Gastroesophageal sphincter (tissue), 4 donors: ENCODE measurements at regions not wholly inside any gene's neighbourhood (a gene's known extent, or its start where the extent isn't known, plus 50 kb on each side); places are given as distances from the start of the nearest gene placed in this dataset.
A peak's percentile ranks its signal among the peaks of the same experiment; 100 is the strongest.
"Not testable (repeated sequence)": the region's sequence is repeated elsewhere in the genome, so short reads cannot be mapped to it uniquely, and the experiment has no call there.

Experiments
- ATAC-seq: fragments of 150-250 bp; one replicate; pipeline ENCODE4 v1.9.1; 2016; ENCODE audit warnings: mild to moderate bottlenecking, moderate library complexity
- H3K27ac ChIP-seq, 4 donors: fragments of 200-600 bp; sonication (generic) in 3 of 4; 1 replicate in 3 of 4; 2 replicates in 1 of 4; pipeline ENCODE4 v1.5.1; 2016 to 2019
- H3K27me3 ChIP-seq: fragments of 200-600 bp; sonication (generic); one replicate; pipeline ENCODE4 v1.5.1; 2019
- H3K36me3 ChIP-seq, 2 donors: fragments of 200-600 bp; sonication (generic); one replicate each; pipeline ENCODE4 v1.5.1; 2019; ENCODE audit warnings: control low read depth in 1 of 2
- H3K4me1 ChIP-seq, 3 donors: fragments of 200-600 bp; sonication (generic); 1 replicate in 2 of 3; 2 replicates in 1 of 3; pipeline ENCODE4 v1.5.1; 2016 to 2019; ENCODE audit warnings: control low read depth in 2 of 3
- H3K4me3 ChIP-seq, 2 donors: fragments of 200-600 bp; sonication (generic); one replicate each; pipeline ENCODE4 v1.5.1; 2019; ENCODE audit warnings: mild to moderate bottlenecking in 1 of 2, moderate library complexity in 1 of 2
- H3K9me3 ChIP-seq, 3 donors: fragments of 200-600 bp; sonication (generic); one replicate each; pipeline ENCODE4 v1.5.1; 2017 to 2019; ENCODE audit warnings: control low read depth in 2 of 3
- CTCF ChIP-seq, 4 experiments: fragments of 200-600 bp in 2 of 4; fragments of 450-650 bp in 2 of 4; sonication (generic) in 1 of 4; IDR thresholded peaks; one replicate each; pipeline ENCODE4 v1.5.1; 2017 to 2019; ENCODE audit warnings: antibody characterized with exemption in 4 of 4, mild to moderate bottlenecking in 2 of 4, moderate library complexity in 2 of 4
- EP300 ChIP-seq: sonication (generic); formaldehyde crosslinking; IDR thresholded peaks from one replicate; pipeline ENCODE4 v1.6.1; 2017; ENCODE audit warnings: antibody characterized with exemption, mild to moderate bottlenecking
- POLR2A ChIP-seq, 2 donors: fragments of 450-650 bp; IDR thresholded peaks; one replicate each; pipeline ENCODE4 v1.6.1; 2017; ENCODE audit warnings: antibody characterized with exemption in 2 of 2, mild to moderate bottlenecking in 2 of 2, moderate library complexity in 1 of 2
- POLR2AphosphoS5 ChIP-seq: sonication (generic); formaldehyde crosslinking; IDR thresholded peaks from one replicate; pipeline ENCODE4 v1.6.1; 2017; ENCODE audit warnings: antibody characterized with exemption
- WGBS, 2 donors: methylation state at CpG; one replicate each; pipeline ENCODE4 v1.1.5; 2018; ENCODE audit warnings: low coverage in 1 of 2; 5-methylcytosine and 5-hydroxymethylcytosine counted together

- no peak overlapping the region for H3K4me3 ChIP-seq
- WGBS, 2 donors = 57 to 70% methylated on average over 1 to 2 of the region's 2 CpGs
- H3K27ac ChIP-seq = no peak overlapping the region
- ATAC-seq = no peak
- H3K4me1 ChIP-seq = peaks cover 0 to 7% (median 0%) of the 10 kb centered on the region in 3 donors
- no peaks in the 10 kb centered on the region for H3K36me3 ChIP-seq
- no peaks in the 10 kb centered on the region for H3K27me3 ChIP-seq
- no peak for TF ChIP-seq EP300
- no peak for TF ChIP-seq POLR2A (IDR thresholded peaks at IDR 0.05)
- no peak for TF ChIP-seq CTCF (IDR thresholded peaks at IDR 0.05)
- TF ChIP-seq POLR2AphosphoS5 = no peak
- H3K9me3 ChIP-seq = no peaks in the 10 kb centered on the region
Observed at GRCh38 chr11:109958821-109959166, 134.4 kb upstream of the ZC3H12C start.

GRCh38 chr11:109960831-109961230 is 132.4 kb upstream of the ZC3H12C start:
- no peaks in the 10 kb centered on the region for H3K9me3 ChIP-seq
- H3K36me3 ChIP-seq = no peaks in the 10 kb centered on the region
- TF ChIP-seq POLR2AphosphoS5 (peak; percentile 30), POLR2A (IDR thresholded peaks at IDR 0.05) (no peak)
- no peaks in the 10 kb centered on the region for H3K27me3 ChIP-seq
- WGBS, 2 donors = 20% methylated on average over 1 to 2 of the region's 2 CpGs
- peak; percentile 62 for ATAC-seq
- H3K4me1 ChIP-seq = peaks cover 0 to 7% (median 0%) of the 10 kb centered on the region in 3 donors
- H3K27ac ChIP-seq = no peak overlapping the region
- no peak overlapping the region for H3K4me3 ChIP-seq

GRCh38 chr11:109961261-109961660 is 131.9 kb upstream of the ZC3H12C start:
- Histone ChIP-seq H3K36me3 (no peaks in the 10 kb centered on the region), H3K27me3 (no peaks in the 10 kb centered on the region), H3K27ac (no peak overlapping the region), H3K4me1 (peaks cover 0 to 7% (median 0%) of the 10 kb centered on the region in 3 donors), H3K4me3 (no peak overlapping the region), H3K9me3 (no peaks in the 10 kb centered on the region)
- no peak for TF ChIP-seq POLR2AphosphoS5
- no peak for TF ChIP-seq CTCF (IDR thresholded peaks at IDR 0.05)
- no peak for TF ChIP-seq EP300
- TF ChIP-seq POLR2A (IDR thresholded peaks at IDR 0.05) = no peak
- 90 to 94% methylated on average over 2 of the region's 2 CpGs for WGBS, 2 donors
- no peak for ATAC-seq

- Histone ChIP-seq H3K4me1 (peaks cover 0 to 7% (median 0%) of the 10 kb centered on the region in 3 donors), H3K27ac (no peak overlapping the region), H3K4me3 (no peak overlapping the region), H3K27me3 (no peaks in the 10 kb centered on the region), H3K9me3 (no peaks in the 10 kb centered on the region), H3K36me3 (no peaks in the 10 kb centered on the region)
- 80 to 100% methylated on average over 1 of the region's 1 CpG for WGBS, 2 donors
- ATAC-seq = no peak
- TF ChIP-seq POLR2A (IDR thresholded peaks at IDR 0.05) = no peak
- no peak for TF ChIP-seq POLR2AphosphoS5
- no peak for TF ChIP-seq CTCF (IDR thresholded peaks at IDR 0.05)
- TF ChIP-seq EP300 = no peak
Observed at GRCh38 chr11:109963101-109963500, 130.1 kb upstream of the ZC3H12C start.

- no peaks in the 10 kb centered on the region for H3K27me3 ChIP-seq
- H3K4me1 ChIP-seq = peaks cover 0 to 7% (median 0%) of the 10 kb centered on the region in 3 donors
- H3K36me3 ChIP-seq = no peaks in the 10 kb centered on the region
- TF ChIP-seq CTCF (IDR thresholded peaks at IDR 0.05) (no peak), POLR2AphosphoS5 (no peak), EP300 (no peak), POLR2A (IDR thresholded peaks at IDR 0.05) (no peak)
- H3K4me3 ChIP-seq = no peak overlapping the region
- H3K9me3 ChIP-seq = no peaks in the 10 kb centered on the region
- ATAC-seq = no peak
- no peak overlapping the region for H3K27ac ChIP-seq
- WGBS, 2 donors = 86 to 100% methylated on average over 2 of the region's 2 CpGs
Observed at GRCh38 chr11:109964487-109964886, 128.7 kb upstream of the ZC3H12C start.

- H3K27me3 ChIP-seq, H3K9me3 ChIP-seq, ATAC-seq, H3K4me3 ChIP-seq, H3K36me3 ChIP-seq, H3K4me1 ChIP-seq, H3K27ac ChIP-seq: not testable (repeated sequence)
- WGBS, 2 donors = 100% methylated on average over 1 of the region's 1 CpG; no CpG with 5 or more reads in 1 of the 2 donors
Observed at GRCh38 chr11:109965445-109965844, 127.7 kb upstream of the ZC3H12C start.

GRCh38 chr11:109965926-109966325 is 127.3 kb upstream of the ZC3H12C start:
- not testable (repeated sequence) for H3K36me3 ChIP-seq, H3K27me3 ChIP-seq, H3K4me1 ChIP-seq, H3K9me3 ChIP-seq, H3K4me3 ChIP-seq, H3K27ac ChIP-seq, ATAC-seq
- WGBS, 2 donors = 80 to 83% methylated on average over 1 to 2 of the region's 2 CpGs

GRCh38 chr11:109967136-109967535 is 126.1 kb upstream of the ZC3H12C start:
- 71 to 100% methylated on average over 1 of the region's 1 CpG for WGBS, 2 donors

More at GRCh38 chr11:109967136-109967535, 126.1 kb upstream of the ZC3H12C start:
- not testable (repeated sequence) for H3K27ac ChIP-seq, ATAC-seq, H3K9me3 ChIP-seq, H3K36me3 ChIP-seq, H3K27me3 ChIP-seq, H3K4me3 ChIP-seq
- peaks cover 0 to 13% (median 4%) of the 10 kb centered on the region in 3 donors for H3K4me1 ChIP-seq
